HK-2 (cell line): ENCODE measurements at regions not wholly inside any gene's neighbourhood (a gene's known extent, or its start where the extent isn't known, plus 50 kb on each side); places are given as distances from the start of the nearest gene placed in this dataset.
"Not testable (repeated sequence)": the region's sequence is repeated elsewhere in the genome, so short reads cannot be mapped to it uniquely, and the experiment has no call there.

Experiments used
- DNase-seq: peaks from one replicate; pipeline ENCODE4 v3.0.0-alpha.2; 2018; ENCODE audit not compliant: unreplicated experiment

- DNase-seq: no peak
Observed at GRCh38 chr1:188557053-188557452, 1728.3 kb downstream of the PLA2G4A start.

DNA sequence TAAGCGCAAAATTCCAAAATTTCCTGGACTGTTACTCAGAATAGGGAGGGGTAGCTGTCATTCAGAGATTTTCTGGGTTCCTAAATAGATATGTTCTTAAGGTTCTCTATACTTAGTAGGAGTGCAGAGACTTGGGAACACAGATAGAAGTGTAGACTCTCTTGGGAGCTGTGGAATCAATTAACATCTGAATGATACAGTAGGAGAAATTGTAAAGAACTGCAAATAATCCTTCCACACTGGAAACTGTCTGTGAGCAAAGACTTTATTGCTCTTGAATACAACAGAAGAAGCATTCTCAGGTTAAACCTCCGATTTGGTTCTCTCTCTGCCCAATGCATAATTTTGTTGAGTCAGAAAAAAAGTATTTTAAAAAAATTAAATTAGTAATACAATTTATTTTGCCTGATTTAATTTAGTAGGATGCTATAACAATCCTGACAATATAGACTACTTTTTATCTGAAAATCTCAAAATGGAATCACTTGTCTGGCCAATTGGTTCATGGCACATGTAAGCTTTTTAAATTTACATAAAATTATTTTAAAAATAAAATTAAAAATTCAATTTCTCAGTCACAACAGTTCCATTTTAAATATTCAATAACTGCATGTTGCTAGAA lies 1754.3 kb downstream of the PLA2G4A start:
- no peak for DNase-seq

GRCh38 chr1:188584119-188584518 lies 1755.4 kb downstream of the PLA2G4A start:
- no peak for DNase-seq

DNA sequence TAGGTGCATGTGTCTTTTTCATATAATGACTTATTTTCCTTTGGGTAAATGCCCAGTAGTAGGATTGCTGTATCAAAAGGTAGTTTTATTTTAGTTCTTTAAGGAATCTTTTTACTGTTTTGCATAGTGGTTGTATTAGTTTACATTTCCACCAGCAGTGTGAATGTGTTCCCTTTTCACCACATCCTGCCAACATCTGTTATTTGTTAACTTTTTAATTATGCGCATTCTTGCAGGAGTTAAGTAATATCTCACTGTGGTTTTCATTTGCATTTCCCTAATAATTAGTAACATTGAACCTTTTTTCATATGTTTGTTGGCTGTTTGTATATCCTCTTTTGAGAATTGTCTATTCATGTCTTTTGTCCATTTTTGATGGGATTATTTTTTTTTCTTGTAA lies 1761.9 kb downstream of the PLA2G4A start:
- DNase-seq: no peak

DNA sequence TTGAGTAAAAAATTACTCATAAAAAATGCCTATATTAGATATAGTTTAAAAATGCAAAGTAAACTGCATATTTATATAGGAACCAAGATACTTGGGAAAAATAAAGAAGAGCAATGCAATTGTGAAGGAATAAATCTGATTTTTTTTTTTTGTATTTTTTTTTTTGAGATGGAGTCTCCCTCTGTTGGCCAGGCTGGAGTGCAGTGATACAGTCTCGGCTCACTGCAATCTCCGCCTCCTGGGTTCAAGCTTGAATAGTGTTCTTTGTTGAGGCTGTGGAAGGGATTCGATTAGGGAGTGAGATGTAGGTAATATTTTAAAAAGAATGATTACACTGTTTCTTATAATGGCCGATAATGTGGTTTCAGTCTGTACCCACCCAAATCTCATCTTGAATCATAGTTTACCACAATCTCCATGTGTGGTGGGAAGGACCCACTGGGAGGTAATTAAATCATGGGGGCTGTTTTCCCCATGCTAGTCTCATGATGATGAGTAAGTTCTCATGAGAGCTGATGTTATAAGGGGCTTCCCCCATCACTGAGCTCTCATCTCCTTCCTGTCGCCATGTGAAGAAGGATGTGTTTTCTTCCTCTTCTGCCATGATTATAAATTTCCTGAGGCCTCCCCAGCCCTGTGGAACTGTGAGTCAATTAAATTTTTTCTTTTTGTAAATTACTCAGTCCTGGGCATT lies 1765.9 kb downstream of the PLA2G4A start:
- DNase-seq: no peak

DNA sequence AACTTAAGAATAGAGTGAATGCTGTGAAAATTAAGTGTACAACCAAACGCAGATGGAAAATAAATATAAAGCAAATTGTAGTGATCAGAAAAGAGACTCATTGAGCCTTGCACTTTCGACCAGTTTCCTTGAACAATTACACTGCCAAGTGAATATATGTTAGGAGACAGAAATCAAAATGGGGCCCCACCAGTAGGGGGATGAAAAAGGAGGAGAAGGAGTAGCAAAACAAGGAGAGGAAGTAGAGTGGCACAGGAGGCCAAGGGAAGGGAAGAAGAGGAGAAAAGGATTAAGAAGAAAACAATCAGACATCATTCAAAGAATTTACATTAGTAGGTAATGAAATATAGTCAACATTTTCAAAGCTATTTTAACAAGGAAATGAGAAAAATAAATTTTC lies 1770.6 kb downstream of the PLA2G4A start:
- DNase-seq: no peak

- no peak for DNase-seq
Observed at GRCh38 chr1:188611432-188611831, 1782.7 kb downstream of the PLA2G4A start.

DNA sequence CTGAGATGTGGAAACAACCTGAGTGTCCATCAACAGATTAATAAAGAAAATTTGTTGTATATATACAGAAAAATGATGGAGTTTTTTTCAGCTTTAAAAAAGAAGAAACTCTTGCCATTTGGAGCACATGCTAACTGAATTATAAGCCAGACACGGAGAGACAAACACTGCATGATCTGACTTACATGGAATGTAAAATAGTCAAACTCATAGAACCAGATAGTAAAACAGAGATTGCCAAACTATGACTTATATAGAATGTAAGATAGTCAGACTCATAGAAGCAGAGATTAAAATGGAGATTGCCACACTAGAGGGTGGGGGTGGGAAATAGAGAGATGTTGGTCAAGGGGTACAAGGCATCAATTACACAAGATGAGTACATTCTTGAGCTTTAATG lies 1786.6 kb downstream of the PLA2G4A start:
- DNase-seq: no peak

- DNase-seq: no peak
Observed at GRCh38 chr1:188620236-188620635, 1791.5 kb downstream of the PLA2G4A start.

DNA sequence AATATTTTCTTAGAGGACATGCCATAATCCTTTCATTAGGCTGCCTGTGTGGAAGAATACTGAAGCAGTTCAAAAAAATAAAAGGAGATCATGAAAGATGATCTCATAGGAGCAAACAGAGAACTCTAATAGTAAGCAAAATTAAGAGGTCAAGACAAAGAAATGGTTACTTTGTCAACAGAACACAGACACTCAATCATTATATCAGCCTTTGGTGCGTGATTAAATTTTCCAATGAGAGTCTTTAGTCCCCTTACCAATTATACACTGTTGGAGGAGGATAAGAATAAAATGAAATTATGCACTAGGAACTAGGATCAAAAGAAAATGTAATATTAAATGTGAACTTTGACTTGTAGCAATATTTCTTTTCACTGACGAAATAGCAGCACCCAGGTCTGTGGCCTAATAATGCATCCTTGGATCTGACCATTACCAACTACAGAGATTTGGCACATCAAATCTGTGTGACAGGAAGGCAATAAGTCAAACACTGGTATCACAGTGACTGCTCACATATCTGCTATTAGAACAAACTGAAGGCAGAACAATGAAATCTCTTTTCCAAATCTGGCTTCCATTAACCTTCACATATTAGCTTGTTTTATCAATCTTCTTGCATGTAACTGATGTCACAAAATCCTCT lies 1812.9 kb downstream of the PLA2G4A start:
- no peak for DNase-seq

DNA sequence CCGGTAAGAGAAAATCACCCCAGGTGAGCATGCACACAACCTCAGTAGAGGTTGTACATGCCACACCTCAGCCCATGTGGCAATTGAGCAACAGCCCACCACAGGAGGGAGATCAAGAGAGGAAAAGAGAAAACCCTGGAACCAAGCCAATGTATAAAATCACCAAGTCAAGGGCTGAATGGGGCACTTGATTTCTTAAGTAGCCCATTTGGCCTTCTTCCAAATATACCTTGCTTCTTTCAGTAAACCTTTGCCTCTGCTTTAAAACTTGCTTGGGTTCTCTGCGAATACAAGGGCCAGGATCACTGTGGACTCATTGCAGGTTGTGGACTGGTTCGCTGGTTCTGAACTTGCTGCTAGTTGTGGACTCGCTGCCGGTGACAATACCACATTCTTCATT lies 1814.0 kb downstream of the PLA2G4A start:
- DNase-seq: no peak

- DNase-seq: no peak
Observed at GRCh38 chr1:188652678-188653077, 1823.9 kb downstream of the PLA2G4A start.

DNA sequence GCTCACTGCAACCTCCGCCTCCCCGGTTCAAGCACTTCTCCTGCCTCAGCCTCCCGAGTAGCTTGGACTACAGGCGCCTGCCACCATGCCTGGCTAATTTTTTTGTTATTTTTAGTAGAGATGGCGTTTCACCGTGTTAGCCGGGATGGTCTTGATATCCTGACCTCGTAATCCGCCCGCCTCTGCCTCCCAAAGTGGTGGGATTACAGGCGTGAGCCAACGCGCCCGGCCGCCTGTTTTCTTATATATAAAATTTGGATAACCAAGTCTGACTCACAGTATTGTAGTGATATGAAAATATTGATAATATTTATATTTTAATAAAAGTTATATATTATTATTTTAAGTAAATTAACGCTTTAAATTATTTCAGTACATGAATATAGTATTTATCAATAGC lies 1821.7 kb downstream of the BRINP3 start:
- not testable (repeated sequence) for DNase-seq

DNA sequence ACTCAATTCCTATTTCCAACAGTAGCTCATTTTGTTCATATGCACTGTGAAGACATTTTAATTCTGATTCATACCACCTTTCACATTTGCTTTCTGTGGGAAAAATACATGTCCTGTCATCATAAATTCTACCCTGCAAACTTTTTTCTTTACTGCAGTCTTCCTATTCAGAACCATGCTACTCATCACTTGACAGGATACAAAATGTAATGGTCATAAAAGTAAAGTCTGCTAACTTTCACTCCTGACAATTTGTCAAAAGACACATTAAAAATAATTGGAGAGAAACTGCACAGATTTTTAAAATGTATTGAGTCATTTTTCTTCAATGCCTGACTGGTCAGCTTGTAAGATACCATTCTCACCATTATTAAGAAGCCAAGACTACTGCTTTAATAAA lies 1817.1 kb downstream of the BRINP3 start:
- DNase-seq: no peak

DNA sequence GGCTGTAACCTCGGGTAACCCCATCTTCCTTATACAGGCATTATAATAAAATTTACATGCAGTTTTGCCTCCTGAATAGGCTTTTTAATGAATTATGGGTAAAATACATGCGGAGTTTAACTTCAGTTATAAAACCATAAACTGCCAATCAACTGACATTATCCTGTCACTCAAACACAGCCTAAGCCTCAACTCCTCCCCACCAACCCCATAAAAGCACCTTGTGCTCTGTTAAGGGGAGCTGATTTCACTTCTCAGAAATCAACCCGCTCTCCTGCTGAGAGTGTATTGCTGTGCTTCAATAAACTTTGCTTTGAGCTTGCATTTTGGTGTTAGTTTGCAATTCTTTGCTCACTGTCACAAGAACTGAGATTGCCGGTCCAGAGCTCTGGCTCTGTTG lies 1812.2 kb downstream of the BRINP3 start:
- no peak for DNase-seq

DNA sequence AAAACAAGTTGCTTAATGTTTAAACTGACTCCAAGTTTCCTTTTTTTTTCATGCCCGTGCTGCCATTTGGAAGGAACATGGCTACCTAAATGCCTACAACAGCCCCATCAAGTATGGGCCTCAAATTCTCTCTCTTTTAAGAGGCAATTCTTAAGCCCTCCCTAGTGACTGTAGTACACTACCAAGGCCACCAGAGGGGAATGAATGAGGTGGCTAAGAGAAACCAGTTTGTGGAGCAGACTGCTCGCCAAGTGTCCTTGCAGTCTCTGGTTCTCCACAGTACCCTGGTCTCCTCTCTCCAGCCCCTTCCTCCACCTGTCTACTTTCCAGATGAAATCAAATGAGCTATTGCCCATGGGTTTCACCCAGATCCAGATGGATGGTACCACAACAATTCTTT lies 1809.6 kb downstream of the BRINP3 start:
- DNase-seq: no peak

DNA sequence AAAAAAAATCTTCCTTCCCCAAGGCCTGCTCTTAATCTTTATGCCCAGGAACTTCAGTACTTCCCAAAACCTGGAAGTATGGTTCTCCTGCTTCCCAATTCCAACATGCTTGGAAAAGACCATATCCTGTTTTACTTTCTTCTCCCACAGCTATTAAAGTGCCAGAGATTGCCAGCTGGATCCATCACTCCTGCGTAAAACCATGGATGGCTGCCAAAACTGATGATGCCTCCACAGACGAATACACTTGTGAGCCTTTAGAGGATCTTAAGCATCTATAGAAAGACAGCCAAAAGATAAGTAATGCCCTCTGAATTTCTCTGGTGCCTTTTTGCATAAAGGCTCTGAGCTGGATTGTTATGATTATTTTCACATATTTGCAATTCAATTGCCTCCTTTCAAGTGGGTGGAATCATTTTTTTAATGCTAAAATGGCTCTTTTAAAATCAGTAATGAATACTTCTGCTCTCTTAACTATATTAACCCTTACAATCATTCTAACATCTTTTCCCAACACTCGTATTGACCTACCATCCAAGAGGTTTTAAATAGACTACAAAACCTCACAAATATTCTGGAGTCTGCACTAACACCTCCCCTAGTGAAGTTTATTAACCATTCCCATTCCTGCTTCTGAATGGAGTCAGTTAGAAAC lies 1807.8 kb downstream of the BRINP3 start:
- DNase-seq: no peak

DNA sequence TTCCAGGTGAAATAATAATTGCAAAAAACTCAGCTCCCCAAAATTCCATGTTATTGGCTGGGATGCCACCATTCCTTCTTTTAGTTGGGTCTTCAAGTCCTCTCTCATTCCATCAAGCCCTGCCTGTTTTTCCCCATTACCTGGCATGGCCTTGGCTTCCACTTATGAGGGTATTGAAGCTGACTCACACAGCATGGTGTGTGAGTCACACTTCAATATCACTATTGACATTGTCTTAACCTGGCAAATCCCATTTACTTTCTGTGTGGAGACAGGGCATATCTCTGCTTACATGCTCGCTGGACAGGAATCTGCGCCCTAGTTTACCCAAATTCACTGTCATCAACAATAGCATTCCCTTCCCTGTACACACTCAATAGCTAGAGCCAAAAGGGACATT lies 1806.8 kb downstream of the BRINP3 start:
- DNase-seq: peak; percentile 24

DNA sequence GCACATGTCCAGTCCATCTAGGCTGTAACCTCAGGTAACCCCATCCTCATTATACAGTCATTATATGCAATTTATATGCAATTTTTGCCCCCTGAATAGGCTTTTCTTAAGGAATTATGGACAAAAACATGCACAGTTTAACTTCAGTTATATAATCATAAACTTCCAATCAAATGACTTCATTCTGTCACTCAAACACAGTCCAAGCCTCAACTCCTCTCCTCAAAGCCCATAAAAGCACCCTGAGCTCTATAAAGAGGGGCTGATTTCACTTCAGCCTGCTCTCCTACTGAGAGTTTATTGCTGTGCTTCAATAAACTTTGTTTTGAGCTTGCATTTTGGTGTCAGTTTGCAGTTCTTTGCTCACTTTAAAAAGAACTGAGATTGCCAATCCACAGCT lies 1805.5 kb downstream of the BRINP3 start:
- no peak for DNase-seq

DNA sequence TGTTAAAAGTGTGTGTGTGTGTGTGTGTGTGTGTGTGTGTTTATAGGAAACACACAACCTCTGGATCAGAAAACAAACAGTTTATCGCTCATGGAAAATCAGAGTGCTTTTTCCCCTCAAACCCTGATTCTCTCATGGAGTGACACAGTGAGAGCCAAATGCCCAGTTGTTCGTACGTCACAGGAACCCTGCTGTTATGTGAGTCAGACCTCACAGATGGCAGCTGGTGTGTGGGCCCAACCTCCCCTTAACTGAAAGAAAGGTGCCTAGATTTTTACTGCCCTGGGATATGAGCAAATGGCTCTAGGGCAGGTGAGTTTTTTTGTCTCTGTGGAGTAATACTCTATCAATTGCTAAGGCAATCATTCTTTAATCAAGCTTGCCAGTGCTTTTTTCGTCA lies 1788.1 kb downstream of the BRINP3 start:
- no peak for DNase-seq

- DNase-seq: no peak
Observed at GRCh38 chr1:188700116-188700515, 1777.5 kb downstream of the BRINP3 start.

GRCh38 chr1:188706742-188707141 lies 1770.9 kb downstream of the BRINP3 start:
- no peak for DNase-seq
